A549 (cell line): ENCODE measurements at regions not wholly inside any gene's neighbourhood (a gene's known extent, or its start where the extent isn't known, plus 50 kb on each side); places are given as distances from the start of the nearest gene placed in this dataset.

Experiments used
- ATAC-seq, 2 experiments: fragments of 200-7000 bp in 1 of 2; fragments of >200 bp in 1 of 2; cut with Nextera tagmentation in 1 of 2; cut with Tn5 transposase in 1 of 2; 3 replicates each; pipeline versions ENCODE4 v1.8.0 to v1.9.1; 2018 to 2020; ENCODE audit warnings: mild to moderate bottlenecking in 1 of 2, moderate library complexity in 1 of 2
- CTCF ChIA-PET: fragments of 300-600 bp; sonication (Branson Sonifier 250); formaldehyde crosslinking; extraction: SDS; loops from one replicate; lab custom pipeline; 2021; ENCODE audit warnings: antibody characterized with exemption, inconsistent platforms; lab: Yijun Ruan, JAX
- POLR2A ChIA-PET: fragments of 350-600 bp; formaldehyde crosslinking; extraction: SDS; loops from one replicate; lab custom pipeline; 2021; ENCODE audit warnings: antibody characterized with exemption, inconsistent platforms; lab: Yijun Ruan, JAX
- DNase-seq, 2 experiments: peaks; one replicate each; pipeline versions ENCODE4 v3.0.0 to v3.0.0-alpha.2; 2011 to 2016; ENCODE audit warnings: low read depth in 1 of 2, low spot score in 1 of 2
- FAIRE-seq: peaks from 2 replicates; lab custom pipeline; 2011; peaks lifted over from hg19 to GRCh38; lab: Jason Lieb, UNC
- H3K27ac ChIP-seq, 2 experiments: fragments of >200 bp; sonication (Bioruptor Twin); formaldehyde crosslinking; 3 replicates each; pipeline ENCODE4 v1.5.1; 2016 to 2017
- H3K4me1 ChIP-seq: fragments of >200 bp; sonication (Bioruptor Twin); formaldehyde crosslinking; 3 replicates; pipeline ENCODE4 v1.6.1; 2016
- H3K4me2 ChIP-seq: fragments of >200 bp; sonication (Bioruptor Twin); formaldehyde crosslinking; 3 replicates; pipeline ENCODE4 v1.6.1; 2016
- H3K4me3 ChIP-seq: fragments of >200 bp; sonication (Bioruptor Twin); formaldehyde crosslinking; 3 replicates; pipeline ENCODE4 v1.5.1; 2016
- H3K9me3 ChIP-seq: fragments of >200 bp; sonication (Bioruptor Twin); formaldehyde crosslinking; 3 replicates; pipeline ENCODE4 v1.6.1; 2016
- EHMT2 ChIP-seq: fragments of 200-600 bp; sonication (generic); IDR thresholded peaks from 2 replicates; pipeline ENCODE4 v1.6.1; 2016; ENCODE audit warnings: antibody characterized with exemption, low read depth, mild to moderate bottlenecking, moderate library complexity
- HDAC2 ChIP-seq: fragments of 200-600 bp; sonication (generic); IDR thresholded peaks from 2 replicates; pipeline ENCODE4 v1.6.1; 2016
- HEYL ChIP-seq: fragments of 250-450 bp; sonication (Bioruptor Pico); IDR thresholded peaks from 2 replicates; pipeline ENCODE4 v1.8.0; 2021; ENCODE audit warnings: mild to moderate bottlenecking, moderate library complexity
- JUN ChIP-seq, 2 experiments: fragments of >200 bp; sonication (Bioruptor Twin); formaldehyde crosslinking; IDR thresholded peaks; 2 replicates in 1 of 2; 3 replicates in 1 of 2; pipeline ENCODE4 v1.6.1; 2016 to 2017
- KDM1A ChIP-seq: fragments of 200-600 bp; sonication (generic); IDR thresholded peaks from 2 replicates; pipeline ENCODE4 v1.6.1; 2016; ENCODE audit warnings: low read depth, mild to moderate bottlenecking
- KDM5A ChIP-seq: fragments of 200-600 bp; sonication (generic); IDR thresholded peaks from 2 replicates; pipeline ENCODE4 v1.6.1; 2016; ENCODE audit warnings: antibody characterized with exemption, mild to moderate bottlenecking
- MAFK ChIP-seq: fragments of 450-650 bp; IDR thresholded peaks from 2 replicates; pipeline ENCODE4 v1.6.1; 2014; ENCODE audit not compliant: partially characterized antibody
- MYC ChIP-seq: IDR thresholded peaks from 2 replicates; pipeline ENCODE4 v1.6.1; 2012; ENCODE audit warnings: mild to moderate bottlenecking, inconsistent platforms, low read length, improper control_type of control experiment, borderline replicate concordance
- NPAS2 ChIP-seq: fragments of 250-450 bp; sonication (Bioruptor Pico); IDR thresholded peaks from 2 replicates; pipeline ENCODE4 v1.8.0; 2022; ENCODE audit warnings: mild to moderate bottlenecking, moderate library complexity, borderline replicate concordance
- POLR2AphosphoS2 ChIP-seq: conservative IDR thresholded peaks from 2 replicates; pipeline ENCODE4 v1.6.1; 2012; ENCODE audit warnings: low read length, improper control_type of control experiment, inconsistent platforms
- RAD21 ChIP-seq, 2 experiments: fragments of >200 bp in 1 of 2; sonication (Bioruptor Twin) in 1 of 2; formaldehyde crosslinking in 1 of 2; IDR thresholded peaks in 1 of 2; conservative IDR thresholded peaks in 1 of 2; 2 replicates in 1 of 2; 3 replicates in 1 of 2; pipeline ENCODE4 v1.6.1; 2012 to 2018; ENCODE audit warnings: inconsistent platforms in 1 of 2
- RFX5 ChIP-seq: fragments of 450-650 bp; IDR thresholded peaks from 2 replicates; pipeline ENCODE4 v1.7.1; 2014; ENCODE audit warnings: antibody characterized with exemption, mild to moderate bottlenecking, moderate library complexity
- SMC3 ChIP-seq: fragments of >200 bp; sonication (Bioruptor Twin); formaldehyde crosslinking; IDR thresholded peaks from 3 replicates; pipeline ENCODE4 v1.6.1; 2018; ENCODE audit warnings: inconsistent platforms
- TP53 ChIP-seq: fragments of 250-450 bp; sonication (Bioruptor Pico); IDR thresholded peaks from 2 replicates; pipeline ENCODE4 v1.5.0; 2021; ENCODE audit warnings: mild to moderate bottlenecking, moderate library complexity
- ZC3H11A ChIP-seq: fragments of 450-650 bp; IDR thresholded peaks from 2 replicates; pipeline ENCODE4 v1.6.1; 2014; ENCODE audit warnings: antibody characterized with exemption, mild to moderate bottlenecking
- ZNF302 ChIP-seq: fragments of 250-450 bp; sonication (Bioruptor Pico); IDR thresholded peaks from 2 replicates; pipeline ENCODE4 v1.9.0; 2021; ENCODE audit warnings: inconsistent platforms, mild to moderate bottlenecking, moderate library complexity
- WGBS: methylation state at CpG from one replicate; pipeline ENCODE4 v1.1.6; 2017; ENCODE audit errors: missing lambda C conversion rate; 5-methylcytosine and 5-hydroxymethylcytosine counted together
- TF ChIP-seq, protein P1 (sequence below): fragments of 200-600 bp; sonication (generic); IDR thresholded peaks from 2 replicates; pipeline ENCODE4 v1.6.1; 2016; ENCODE audit warnings: antibody characterized with exemption, mild to moderate bottlenecking, moderate library complexity
- TF ChIP-seq, protein P2 (sequence below): fragments of >200 bp; sonication (Bioruptor Twin); formaldehyde crosslinking; IDR thresholded peaks from 3 replicates; pipeline ENCODE4 v1.5.1; 2016
- TF ChIP-seq, protein P3 (sequence below): IDR thresholded peaks from 2 replicates; pipeline ENCODE4 v1.6.1; 2012; ENCODE audit warnings: low read depth, borderline replicate concordance
- TF ChIP-seq, protein P4 (sequence below): fragments of 250-450 bp; sonication (Bioruptor Pico); IDR thresholded peaks from 2 replicates; pipeline ENCODE4 v1.5.0; 2021; ENCODE audit warnings: mild to moderate bottlenecking, moderate library complexity, borderline replicate concordance
- TF ChIP-seq, protein P5 (sequence below): fragments of >200 bp; sonication (Bioruptor Twin); formaldehyde crosslinking; IDR thresholded peaks from 3 replicates; pipeline ENCODE4 v1.6.1; 2016

DNA sequence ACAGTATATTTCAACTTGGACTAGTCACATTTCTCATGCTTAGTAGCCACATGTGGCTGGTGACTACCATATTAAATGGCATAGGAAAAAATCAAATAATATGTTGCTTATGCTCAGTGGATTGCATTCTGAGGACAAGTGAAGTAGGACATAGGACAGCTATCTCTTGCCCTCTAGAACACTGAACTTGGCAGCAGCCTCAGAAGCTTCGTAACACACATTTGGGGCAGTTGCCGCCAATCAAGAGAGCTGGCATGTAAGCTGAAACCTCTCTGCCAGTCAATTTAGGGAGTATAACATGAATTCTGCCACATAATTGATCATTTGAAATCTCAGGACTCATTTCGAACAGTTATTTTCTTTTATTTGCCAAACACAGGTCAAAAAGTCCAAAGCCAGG lies 505.5 kb downstream of the MAT2B start (continued):
- TF ChIP-seq, protein P1, sequence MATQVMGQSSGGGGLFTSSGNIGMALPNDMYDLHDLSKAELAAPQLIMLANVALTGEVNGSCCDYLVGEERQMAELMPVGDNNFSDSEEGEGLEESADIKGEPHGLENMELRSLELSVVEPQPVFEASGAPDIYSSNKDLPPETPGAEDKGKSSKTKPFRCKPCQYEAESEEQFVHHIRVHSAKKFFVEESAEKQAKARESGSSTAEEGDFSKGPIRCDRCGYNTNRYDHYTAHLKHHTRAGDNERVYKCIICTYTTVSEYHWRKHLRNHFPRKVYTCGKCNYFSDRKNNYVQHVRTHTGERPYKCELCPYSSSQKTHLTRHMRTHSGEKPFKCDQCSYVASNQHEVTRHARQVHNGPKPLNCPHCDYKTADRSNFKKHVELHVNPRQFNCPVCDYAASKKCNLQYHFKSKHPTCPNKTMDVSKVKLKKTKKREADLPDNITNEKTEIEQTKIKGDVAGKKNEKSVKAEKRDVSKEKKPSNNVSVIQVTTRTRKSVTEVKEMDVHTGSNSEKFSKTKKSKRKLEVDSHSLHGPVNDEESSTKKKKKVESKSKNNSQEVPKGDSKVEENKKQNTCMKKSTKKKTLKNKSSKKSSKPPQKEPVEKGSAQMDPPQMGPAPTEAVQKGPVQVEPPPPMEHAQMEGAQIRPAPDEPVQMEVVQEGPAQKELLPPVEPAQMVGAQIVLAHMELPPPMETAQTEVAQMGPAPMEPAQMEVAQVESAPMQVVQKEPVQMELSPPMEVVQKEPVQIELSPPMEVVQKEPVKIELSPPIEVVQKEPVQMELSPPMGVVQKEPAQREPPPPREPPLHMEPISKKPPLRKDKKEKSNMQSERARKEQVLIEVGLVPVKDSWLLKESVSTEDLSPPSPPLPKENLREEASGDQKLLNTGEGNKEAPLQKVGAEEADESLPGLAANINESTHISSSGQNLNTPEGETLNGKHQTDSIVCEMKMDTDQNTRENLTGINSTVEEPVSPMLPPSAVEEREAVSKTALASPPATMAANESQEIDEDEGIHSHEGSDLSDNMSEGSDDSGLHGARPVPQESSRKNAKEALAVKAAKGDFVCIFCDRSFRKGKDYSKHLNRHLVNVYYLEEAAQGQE, result no peak
- TF ChIP-seq HDAC2 (no peak), KDM1A (no peak)

DNA sequence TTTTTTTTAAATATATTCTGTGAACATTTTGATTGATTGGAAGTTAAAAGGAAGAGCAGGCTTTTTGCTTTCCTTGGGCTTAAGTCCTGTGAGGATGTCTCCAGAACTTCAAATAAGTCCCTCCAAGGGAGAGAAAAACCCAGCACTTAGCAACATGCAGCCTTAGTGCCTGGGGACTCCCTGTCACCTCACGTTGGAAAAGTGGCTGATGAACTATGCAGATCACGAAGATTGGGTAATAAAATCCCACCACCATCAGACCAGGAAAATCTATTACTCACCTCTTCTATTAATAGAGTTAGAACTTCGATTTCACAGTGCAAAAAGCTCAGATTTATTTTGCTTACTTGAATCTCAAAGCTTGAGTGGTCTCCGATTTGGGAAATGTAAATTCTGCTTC lies 507.0 kb downstream of the MAT2B start:
- FAIRE-seq (no peak), ATAC-seq (no peak), DNase-seq (no peak)
- H3K9me3 ChIP-seq, result no peaks in the 10 kb centered on the region
- H3K4me3 ChIP-seq, result no peak overlapping the region
- ChIA-PET POLR2A (interaction anchor here (0.6 kb wide), 1 partner anchor 11 kb away, joined by 3 read pairs; no protein-coding TSS in a partner anchor), CTCF (interaction anchor here (0.7 to 2.1 kb wide), 15 partner anchors 8 to 660 kb away, joined by 3 to 17 read pairs (median 3); no protein-coding TSS in a partner anchor)
- WGBS, result under 1% methylated on average over 4 of the region's 4 CpGs
- H3K4me1 ChIP-seq, result no peaks in the 10 kb centered on the region
- TF ChIP-seq TP53 (CRISPR knock-in tag) (no peak), EHMT2 (no peak)
- H3K4me2 ChIP-seq, result no peak overlapping the region
- no peak overlapping the region for H3K27ac ChIP-seq

DNA sequence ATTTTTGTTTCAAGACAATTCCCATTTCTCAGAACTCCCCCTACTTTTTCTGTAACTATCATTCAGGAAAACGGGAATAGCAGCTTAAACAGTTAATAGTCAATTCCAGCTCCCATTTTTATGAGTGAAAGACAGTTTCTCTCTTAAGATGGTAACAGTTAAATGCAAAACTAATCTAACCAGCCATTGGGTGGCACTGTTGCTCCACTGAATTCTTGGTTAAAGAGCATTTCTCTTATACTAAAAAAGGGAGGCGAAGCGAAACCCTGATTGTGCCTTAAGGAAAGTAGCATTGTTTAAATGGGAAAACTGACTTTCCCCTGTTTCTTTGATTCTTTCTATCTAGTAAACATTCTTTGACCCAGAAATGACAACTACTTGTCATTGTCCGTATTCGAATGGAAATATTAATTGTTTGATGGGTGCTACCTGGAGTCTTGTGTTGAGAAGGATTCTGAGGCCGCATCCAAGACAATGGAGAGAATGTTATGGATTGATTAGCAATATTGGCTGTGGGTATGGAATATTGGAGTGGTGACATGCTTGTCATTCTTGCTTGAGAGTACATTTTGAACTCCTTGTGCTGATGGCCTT lies 507.8 kb downstream of the MAT2B start:
- Histone ChIP-seq H3K4me2 (no peak overlapping the region), H3K9me3 (no peaks in the 10 kb centered on the region), H3K4me3 (no peak overlapping the region), H3K27ac (no peak overlapping the region), H3K4me1 (no peaks in the 10 kb centered on the region)
- ATAC-seq (peak; percentile 68 to 84; a peak in 5 of 6 replicates), FAIRE-seq (peak; percentile 90), DNase-seq (peak; percentile 11 to 75)
- 14% methylated on average over 6 of the region's 6 CpGs for WGBS
- TF ChIP-seq RFX5 (no peak), EHMT2 (no peak), RAD21 (conservative IDR thresholded peaks at IDR 0.05 in 1 of 2, IDR thresholded peaks at IDR 0.05 in 1 of 2) (peak; percentile 83 to 84), SMC3 (peak; percentile 65), NPAS2 (CRISPR knock-in tag) (no peak), ZNF302 (no peak), ZC3H11A (no peak), KDM5A (no peak)
- TF ChIP-seq, protein P2, sequence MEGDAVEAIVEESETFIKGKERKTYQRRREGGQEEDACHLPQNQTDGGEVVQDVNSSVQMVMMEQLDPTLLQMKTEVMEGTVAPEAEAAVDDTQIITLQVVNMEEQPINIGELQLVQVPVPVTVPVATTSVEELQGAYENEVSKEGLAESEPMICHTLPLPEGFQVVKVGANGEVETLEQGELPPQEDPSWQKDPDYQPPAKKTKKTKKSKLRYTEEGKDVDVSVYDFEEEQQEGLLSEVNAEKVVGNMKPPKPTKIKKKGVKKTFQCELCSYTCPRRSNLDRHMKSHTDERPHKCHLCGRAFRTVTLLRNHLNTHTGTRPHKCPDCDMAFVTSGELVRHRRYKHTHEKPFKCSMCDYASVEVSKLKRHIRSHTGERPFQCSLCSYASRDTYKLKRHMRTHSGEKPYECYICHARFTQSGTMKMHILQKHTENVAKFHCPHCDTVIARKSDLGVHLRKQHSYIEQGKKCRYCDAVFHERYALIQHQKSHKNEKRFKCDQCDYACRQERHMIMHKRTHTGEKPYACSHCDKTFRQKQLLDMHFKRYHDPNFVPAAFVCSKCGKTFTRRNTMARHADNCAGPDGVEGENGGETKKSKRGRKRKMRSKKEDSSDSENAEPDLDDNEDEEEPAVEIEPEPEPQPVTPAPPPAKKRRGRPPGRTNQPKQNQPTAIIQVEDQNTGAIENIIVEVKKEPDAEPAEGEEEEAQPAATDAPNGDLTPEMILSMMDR, result peak; percentile 75
- ChIA-PET CTCF (interaction anchor here (0.7 to 2.1 kb wide), 17 partner anchors 8 to 660 kb away, joined by 3 to 17 read pairs (median 3); no protein-coding TSS in a partner anchor), POLR2A (interaction anchor here (0.6 kb wide), 1 partner anchor 12 kb away, joined by 3 read pairs; no protein-coding TSS in a partner anchor)

DNA sequence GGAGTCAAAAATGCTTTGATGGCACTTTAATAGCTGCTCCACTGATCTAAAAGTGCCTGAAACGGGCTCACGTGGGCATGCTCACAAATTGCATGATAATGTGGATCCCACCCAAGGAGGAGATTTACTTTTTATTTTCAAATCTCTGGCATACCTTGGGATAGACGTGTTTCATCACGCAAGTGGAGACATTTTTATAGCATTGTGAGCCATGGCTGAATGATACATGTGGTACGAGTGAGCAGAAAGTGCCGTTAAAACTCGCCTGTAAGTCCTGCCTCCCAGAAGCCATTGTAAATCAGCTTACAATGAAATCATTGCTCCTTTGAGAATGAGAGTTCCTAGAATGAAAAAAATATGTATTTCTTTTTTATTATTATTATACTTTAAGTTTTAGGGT lies 514.7 kb downstream of the MAT2B start:
- no peak overlapping the region for H3K4me2 ChIP-seq
- TF ChIP-seq, protein P3, sequence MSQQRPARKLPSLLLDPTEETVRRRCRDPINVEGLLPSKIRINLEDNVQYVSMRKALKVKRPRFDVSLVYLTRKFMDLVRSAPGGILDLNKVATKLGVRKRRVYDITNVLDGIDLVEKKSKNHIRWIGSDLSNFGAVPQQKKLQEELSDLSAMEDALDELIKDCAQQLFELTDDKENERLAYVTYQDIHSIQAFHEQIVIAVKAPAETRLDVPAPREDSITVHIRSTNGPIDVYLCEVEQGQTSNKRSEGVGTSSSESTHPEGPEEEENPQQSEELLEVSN, result no peak
- no peak for TF ChIP-seq POLR2AphosphoS2
- no peak for TF ChIP-seq NPAS2 (CRISPR knock-in tag)
- no peak for TF ChIP-seq MAFK
- no peak for TF ChIP-seq MYC
- TF ChIP-seq JUN (IDR thresholded peaks at IDR 0.05), result no peak
- TF ChIP-seq, protein P4, sequence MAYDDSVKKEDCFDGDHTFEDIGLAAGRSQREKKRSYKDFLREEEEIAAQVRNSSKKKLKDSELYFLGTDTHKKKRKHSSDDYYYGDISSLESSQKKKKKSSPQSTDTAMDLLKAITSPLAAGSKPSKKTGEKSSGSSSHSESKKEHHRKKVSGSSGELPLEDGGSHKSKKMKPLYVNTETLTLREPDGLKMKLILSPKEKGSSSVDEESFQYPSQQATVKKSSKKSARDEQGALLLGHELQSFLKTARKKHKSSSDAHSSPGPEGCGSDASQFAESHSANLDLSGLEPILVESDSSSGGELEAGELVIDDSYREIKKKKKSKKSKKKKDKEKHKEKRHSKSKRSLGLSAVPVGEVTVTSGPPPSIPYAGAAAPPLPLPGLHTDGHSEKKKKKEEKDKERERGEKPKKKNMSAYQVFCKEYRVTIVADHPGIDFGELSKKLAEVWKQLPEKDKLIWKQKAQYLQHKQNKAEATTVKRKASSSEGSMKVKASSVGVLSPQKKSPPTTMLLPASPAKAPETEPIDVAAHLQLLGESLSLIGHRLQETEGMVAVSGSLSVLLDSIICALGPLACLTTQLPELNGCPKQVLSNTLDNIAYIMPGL, result no peak
- TF ChIP-seq HEYL, result no peak
- TF ChIP-seq, protein P5, sequence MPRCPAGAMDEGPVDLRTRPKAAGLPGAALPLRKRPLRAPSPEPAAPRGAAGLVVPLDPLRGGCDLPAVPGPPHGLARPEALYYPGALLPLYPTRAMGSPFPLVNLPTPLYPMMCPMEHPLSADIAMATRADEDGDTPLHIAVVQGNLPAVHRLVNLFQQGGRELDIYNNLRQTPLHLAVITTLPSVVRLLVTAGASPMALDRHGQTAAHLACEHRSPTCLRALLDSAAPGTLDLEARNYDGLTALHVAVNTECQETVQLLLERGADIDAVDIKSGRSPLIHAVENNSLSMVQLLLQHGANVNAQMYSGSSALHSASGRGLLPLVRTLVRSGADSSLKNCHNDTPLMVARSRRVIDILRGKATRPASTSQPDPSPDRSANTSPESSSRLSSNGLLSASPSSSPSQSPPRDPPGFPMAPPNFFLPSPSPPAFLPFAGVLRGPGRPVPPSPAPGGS, result no peak
- no peak overlapping the region for H3K4me3 ChIP-seq
- H3K4me1 ChIP-seq, result no peaks in the 10 kb centered on the region
- ChIA-PET POLR2A (no interaction called here), CTCF (interaction anchor here (1.7 kb wide), 1 partner anchor 484 kb away, joined by 5 read pairs; no protein-coding TSS in a partner anchor)
- H3K27ac ChIP-seq, result no peak overlapping the region
- DNase-seq, result no peak
- 28% methylated on average over 7 of the region's 7 CpGs for WGBS
- no peak for FAIRE-seq
- ATAC-seq, result no peak
- H3K9me3 ChIP-seq, result no peaks in the 10 kb centered on the region
